ENCODE measurements at regions not wholly inside any gene's neighbourhood (a gene's known extent, or its start where the extent isn't known, plus 50 kb on each side); places are given as distances from the start of the nearest gene placed in this dataset.

DNA sequence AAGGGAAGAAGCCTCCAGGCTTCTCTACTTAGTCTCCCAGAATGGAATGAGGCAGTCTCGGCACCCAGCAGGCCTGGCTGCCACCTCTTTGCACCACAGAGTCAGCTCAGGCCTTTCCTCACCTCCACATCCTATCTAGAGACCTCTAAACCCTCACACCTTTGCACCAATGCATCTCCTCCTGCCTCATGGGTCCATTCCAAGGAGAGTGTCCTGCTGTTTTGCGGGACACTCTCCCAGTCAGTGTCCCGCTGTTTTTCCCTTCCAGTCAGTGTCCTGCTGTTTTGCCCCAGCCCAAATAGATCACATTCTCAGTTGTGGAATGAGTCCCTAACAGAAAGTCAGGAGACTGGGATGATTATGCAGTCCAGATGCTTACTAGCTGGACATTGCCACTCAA, 185.6 kb upstream of the CAMK1G start:
- intact Hi-C loops (cut with DNase I): no loop called here

DNA sequence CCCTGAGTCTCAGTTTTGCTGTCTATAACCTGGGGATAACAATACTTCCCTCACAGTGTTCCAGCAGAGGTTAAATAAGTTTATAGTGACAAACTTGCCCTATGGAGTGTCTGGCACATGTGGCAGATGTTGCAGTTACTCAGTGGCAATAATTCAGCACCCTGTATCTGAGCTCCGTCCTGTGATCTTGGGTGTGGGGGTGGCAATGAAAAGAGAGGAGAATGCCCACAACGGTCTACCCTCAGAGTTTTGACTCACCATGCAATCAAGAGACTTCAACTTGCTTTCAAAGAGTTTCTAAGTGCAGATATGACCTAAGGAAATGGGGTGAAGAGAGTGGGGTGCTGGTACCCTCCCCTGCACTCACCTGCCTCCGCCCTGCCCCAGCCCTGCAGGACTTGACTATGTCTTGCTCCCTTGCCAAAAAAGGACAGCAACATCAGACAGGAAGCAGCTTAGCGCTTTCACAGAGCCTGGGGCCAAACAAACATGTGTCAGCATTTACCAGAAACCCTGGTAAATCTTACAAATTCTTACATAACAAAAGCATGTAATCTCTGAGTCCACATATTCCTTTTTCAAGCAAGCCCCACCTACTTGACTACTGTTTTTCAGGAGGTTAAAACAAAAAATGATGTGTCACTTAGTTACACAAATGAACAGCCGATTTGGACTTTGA, 185.1 kb upstream of the CAMK1G start:
- Histone ChIP-seq H3K27ac (no peak overlapping the region), H3K9me3 (no peaks in the 10 kb centered on the region), H3K4me1 (peaks cover 0 to 23% (median 5%) of the 10 kb centered on the region in 4 donors), H3K27me3 (no peaks in the 10 kb centered on the region), H3K4me3 (no peak overlapping the region), H3K36me3 (no peaks in the 10 kb centered on the region)
- 42 to 47% methylated on average over 5 of the region's 5 CpGs for WGBS, 2 donors
- TF ChIP-seq POLR2AphosphoS5 (IDR thresholded peaks at IDR 0.05) (peak in 1 of 4 donors; percentile 41), POLR2A (IDR thresholded peaks at IDR 0.05) (no peak)
- intact Hi-C loops (cut with DNase I): no loop called here
- peak; percentile 71 for DNase-seq

More for the DNA sequence above, 185.6 kb upstream of the CAMK1G start:
- Histone ChIP-seq H3K4me1 (peaks cover 0 to 23% (median 5%) of the 10 kb centered on the region in 4 donors), H3K27me3 (no peaks in the 10 kb centered on the region), H3K9me3 (no peaks in the 10 kb centered on the region), H3K4me3 (no peak overlapping the region), H3K27ac (peak overlapping the region in 1 of 4 donors; percentile 12), H3K36me3 (no peaks in the 10 kb centered on the region)
- no peak for DNase-seq
- 78 to 89% methylated on average over 3 of the region's 3 CpGs for WGBS, 2 donors
- TF ChIP-seq POLR2AphosphoS5 (IDR thresholded peaks at IDR 0.05) (no peak), POLR2A (IDR thresholded peaks at IDR 0.05) (no peak), EP300 (IDR thresholded peaks at IDR 0.05) (no peak)
- TF ChIP-seq, protein P1, sequence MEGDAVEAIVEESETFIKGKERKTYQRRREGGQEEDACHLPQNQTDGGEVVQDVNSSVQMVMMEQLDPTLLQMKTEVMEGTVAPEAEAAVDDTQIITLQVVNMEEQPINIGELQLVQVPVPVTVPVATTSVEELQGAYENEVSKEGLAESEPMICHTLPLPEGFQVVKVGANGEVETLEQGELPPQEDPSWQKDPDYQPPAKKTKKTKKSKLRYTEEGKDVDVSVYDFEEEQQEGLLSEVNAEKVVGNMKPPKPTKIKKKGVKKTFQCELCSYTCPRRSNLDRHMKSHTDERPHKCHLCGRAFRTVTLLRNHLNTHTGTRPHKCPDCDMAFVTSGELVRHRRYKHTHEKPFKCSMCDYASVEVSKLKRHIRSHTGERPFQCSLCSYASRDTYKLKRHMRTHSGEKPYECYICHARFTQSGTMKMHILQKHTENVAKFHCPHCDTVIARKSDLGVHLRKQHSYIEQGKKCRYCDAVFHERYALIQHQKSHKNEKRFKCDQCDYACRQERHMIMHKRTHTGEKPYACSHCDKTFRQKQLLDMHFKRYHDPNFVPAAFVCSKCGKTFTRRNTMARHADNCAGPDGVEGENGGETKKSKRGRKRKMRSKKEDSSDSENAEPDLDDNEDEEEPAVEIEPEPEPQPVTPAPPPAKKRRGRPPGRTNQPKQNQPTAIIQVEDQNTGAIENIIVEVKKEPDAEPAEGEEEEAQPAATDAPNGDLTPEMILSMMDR (IDR thresholded peaks at IDR 0.05): no peak

GRCh38 chr1:209399800-209400199, 183.7 kb upstream of the CAMK1G start:
- no peaks in the 10 kb centered on the region for H3K36me3 ChIP-seq
- H3K27me3 ChIP-seq: no peaks in the 10 kb centered on the region
- peaks cover 0 to 23% (median 5%) of the 10 kb centered on the region in 4 donors for H3K4me1 ChIP-seq
- TF ChIP-seq POLR2A (IDR thresholded peaks at IDR 0.05) (no peak), POLR2AphosphoS5 (IDR thresholded peaks at IDR 0.05) (no peak), EP300 (IDR thresholded peaks at IDR 0.05) (no peak)
- TF ChIP-seq, protein P1 (IDR thresholded peaks at IDR 0.05): no peak
- H3K27ac ChIP-seq: no peak overlapping the region
- H3K9me3 ChIP-seq: no peaks in the 10 kb centered on the region
- 67 to 84% methylated on average over 1 of the region's 1 CpG for WGBS, 2 donors
- intact Hi-C loops (cut with DNase I): no loop called here
- no peak overlapping the region for H3K4me3 ChIP-seq
- DNase-seq: no peak

DNA sequence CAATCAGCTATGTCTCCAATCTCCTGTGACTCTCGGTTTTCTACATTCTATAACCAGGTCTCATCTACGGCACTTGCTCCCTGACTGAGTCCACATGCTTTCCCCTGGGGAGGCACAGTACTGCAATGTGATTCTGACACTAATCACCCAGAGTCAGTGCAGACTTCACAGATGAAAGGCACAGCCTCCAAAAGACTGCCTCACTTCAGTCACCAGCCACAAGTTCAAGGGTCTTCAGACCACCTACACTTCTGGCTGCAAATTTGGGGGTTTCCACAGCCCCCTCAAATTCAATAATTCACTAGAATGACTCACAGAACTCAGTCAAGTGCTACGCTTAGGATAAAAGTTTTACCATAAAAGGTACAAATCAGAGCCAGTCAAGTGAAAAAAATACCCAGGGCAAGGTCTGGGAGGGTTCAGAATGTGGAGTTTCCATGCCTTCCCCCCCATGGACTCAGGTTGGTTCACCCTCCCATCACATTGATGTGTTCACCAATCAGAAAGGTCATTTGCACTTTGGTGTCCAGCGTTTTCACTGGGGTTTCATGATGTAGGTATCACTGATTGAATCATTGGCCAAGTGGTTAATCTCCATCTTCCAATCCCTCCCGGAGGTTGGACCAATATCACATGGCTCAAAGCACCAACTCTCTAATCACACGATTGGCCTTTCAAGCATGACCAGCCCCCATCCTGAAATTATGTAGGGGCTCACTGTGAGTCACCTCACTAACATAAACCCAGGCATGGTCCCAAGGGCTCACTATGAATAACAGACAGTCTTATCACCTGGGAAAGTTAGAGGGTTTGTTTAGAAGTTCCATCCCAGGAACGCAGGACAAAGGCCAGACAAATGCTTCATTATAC, 182.9 kb upstream of the CAMK1G start:
- H3K27me3 ChIP-seq: no peaks in the 10 kb centered on the region
- H3K36me3 ChIP-seq: no peaks in the 10 kb centered on the region
- TF ChIP-seq, protein P1 (IDR thresholded peaks at IDR 0.05): no peak
- TF ChIP-seq EP300 (IDR thresholded peaks at IDR 0.05) (no peak), POLR2AphosphoS5 (IDR thresholded peaks at IDR 0.05) (no peak), POLR2A (IDR thresholded peaks at IDR 0.05) (no peak)
- peaks cover 0 to 23% (median 5%) of the 10 kb centered on the region in 4 donors for H3K4me1 ChIP-seq
- intact Hi-C loops (cut with DNase I): no loop called here
- H3K4me3 ChIP-seq: no peak overlapping the region
- 78 to 86% methylated on average over 7 of the region's 7 CpGs for WGBS, 2 donors
- H3K9me3 ChIP-seq: no peaks in the 10 kb centered on the region
- no peak overlapping the region for H3K27ac ChIP-seq
- DNase-seq: no peak

DNA sequence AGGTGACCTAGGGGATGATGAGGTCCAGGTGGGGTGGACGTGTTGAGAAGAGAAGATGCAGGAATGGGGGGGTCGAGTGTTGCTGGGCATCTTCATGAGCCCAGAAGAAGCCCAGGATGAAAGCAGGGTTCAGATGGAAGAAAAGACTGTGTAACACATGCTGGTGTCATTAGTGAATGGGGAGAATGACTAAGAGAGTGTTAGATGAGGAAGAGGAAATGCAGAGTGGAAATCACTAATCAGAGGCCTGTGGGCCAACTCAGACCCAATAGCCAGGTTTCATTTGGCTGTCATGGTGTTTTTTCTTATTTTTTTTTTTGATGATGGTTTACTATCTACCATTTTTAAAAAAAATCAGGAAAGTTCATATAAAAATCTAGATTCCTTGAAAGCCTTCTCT, 180.8 kb upstream of the CAMK1G start:
- no peak for DNase-seq
- Histone ChIP-seq H3K9me3 (no peaks in the 10 kb centered on the region), H3K27ac (no peak overlapping the region), H3K27me3 (no peaks in the 10 kb centered on the region), H3K4me3 (no peak overlapping the region), H3K4me1 (peaks cover 0 to 16% (median 5%) of the 10 kb centered on the region in 4 donors), H3K36me3 (no peaks in the 10 kb centered on the region)
- WGBS, 2 donors: 67 to 82% methylated on average over 2 of the region's 2 CpGs
- intact Hi-C loops (cut with DNase I): no loop called here
- TF ChIP-seq POLR2AphosphoS5 (IDR thresholded peaks at IDR 0.05): no peak
- no peak for TF ChIP-seq POLR2A (IDR thresholded peaks at IDR 0.05)
- TF ChIP-seq, protein P1 (IDR thresholded peaks at IDR 0.05): no peak
- TF ChIP-seq EP300 (IDR thresholded peaks at IDR 0.05): no peak

Data from sigmoid colon (tissue), 6 donors.